Panc1 (cell line): ENCODE measurements at regions not wholly inside any gene's neighbourhood (a gene's known extent, or its start where the extent isn't known, plus 50 kb on each side); places are given as distances from the start of the nearest gene placed in this dataset.

Source experiments
- ATAC-seq: fragments of 200-7000 bp; cut with Tn5 transposase; 2 replicates; pipeline ENCODE4 v1.9.1; 2020; ENCODE audit warnings: mild to moderate bottlenecking, moderate library complexity
- BruUV-seq: library from RNA; stranded (reverse); fragments of 400-500 nt; replicated peaks from 2 replicates; lab custom pipeline; 2021; lab: Mats Ljungman, UMichigan
- CTCF ChIA-PET: fragments of 300-600 bp; sonication (Branson Sonifier 250); formaldehyde crosslinking; loops from one replicate; lab custom pipeline; 2022; ENCODE audit warnings: antibody characterized with exemption; lab: Charles Lee
- POLR2A ChIA-PET: fragments of 300-600 bp; sonication (Branson Sonifier 250); formaldehyde crosslinking; loops from one replicate; lab custom pipeline; 2022; ENCODE audit warnings: antibody characterized with exemption; lab: Charles Lee
- DNase-seq: peaks from one replicate; pipeline ENCODE4 v3.0.0-alpha.2; 2010; ENCODE audit warnings: low read depth, low spot score
- H3K27ac ChIP-seq: 2 replicates; pipeline ENCODE4 v1.5.1; 2011; ENCODE audit warnings: mild to moderate bottlenecking, low read length, inconsistent platforms
- H3K27me3 ChIP-seq: fragments of 200-500 bp; sonication (Bioruptor generic); 2 replicates; pipeline ENCODE4 v1.6.0; 2014; ENCODE audit warnings: low read length, inconsistent platforms; ENCODE audit not compliant: control insufficient read depth, insufficient read depth
- H3K36me3 ChIP-seq: fragments of 200-500 bp; sonication (Bioruptor generic); 2 replicates; pipeline ENCODE4 v1.5.1; 2014; ENCODE audit warnings: inconsistent platforms, mild to moderate bottlenecking, low read length, moderate library complexity; ENCODE audit not compliant: control insufficient read depth, insufficient read depth
- H3K4me1 ChIP-seq: 2 replicates; pipeline ENCODE4 v1.5.1; 2011; ENCODE audit warnings: inconsistent platforms, mild to moderate bottlenecking, low read length, moderate library complexity; ENCODE audit not compliant: control insufficient read depth, insufficient read depth
- H3K4me3 ChIP-seq, 2 experiments: 2 replicates each; pipeline ENCODE4 v1.5.1; 2011 to 2012; ENCODE audit warnings: low read depth in 2 of 2, low read length in 2 of 2, mild to moderate bottlenecking in 2 of 2, inconsistent platforms in 1 of 2, moderate library complexity in 1 of 2
- H3K9me3 ChIP-seq: fragments of 200-500 bp; sonication (Bioruptor generic); 2 replicates; pipeline ENCODE4 v1.5.1; 2014; ENCODE audit warnings: low read depth, mild to moderate bottlenecking, inconsistent platforms, low read length, moderate library complexity; ENCODE audit not compliant: control insufficient read depth, insufficient read depth
- POLR2AphosphoS5 ChIP-seq: IDR thresholded peaks from 2 replicates; pipeline ENCODE4 v1.6.1; 2012; ENCODE audit warnings: mild to moderate bottlenecking, low read depth, low read length, moderate library complexity
- SIN3A ChIP-seq: IDR thresholded peaks from 2 replicates; pipeline ENCODE4 v1.6.1; 2012; ENCODE audit warnings: low read depth, mild to moderate bottlenecking, low read length, moderate library complexity, borderline replicate concordance; ENCODE audit not compliant: insufficient read depth
- TCF7L2 ChIP-seq: IDR thresholded peaks from 2 replicates; pipeline ENCODE4 v1.6.1; 2011; ENCODE audit warnings: mild to moderate bottlenecking, low read depth, low read length, inconsistent platforms
- in situ Hi-C: cut with HindIII; loops from 2 replicates; pipeline ENCODE4 v1.10.0; 2016; ENCODE audit warnings: low sequenced_read_pairs, low pct_unique_long_range_greater_than_20kb
- intact Hi-C: fragments of 100-400 bp; cut with micrococcal nuclease; formaldehyde crosslinking; loops from one replicate; pipeline ENCODE4 v1.10.0; 2022; ENCODE audit not compliant: unreplicated experiment
- TF ChIP-seq, protein P1 (sequence below): fragments of 450-650 bp; IDR thresholded peaks from 2 replicates; pipeline ENCODE4 v1.5.1; 2017; ENCODE audit warnings: mild to moderate bottlenecking
- TF ChIP-seq, protein P2 (sequence below), 2 experiments: IDR thresholded peaks; 2 replicates each; pipeline ENCODE4 v1.6.1; 2011 to 2012; ENCODE audit warnings: low read depth in 2 of 2, control low read depth in 1 of 2, low read length in 1 of 2, mild to moderate bottlenecking in 1 of 2, moderate library complexity in 1 of 2; ENCODE audit not compliant: insufficient read depth in 1 of 2

DNA sequence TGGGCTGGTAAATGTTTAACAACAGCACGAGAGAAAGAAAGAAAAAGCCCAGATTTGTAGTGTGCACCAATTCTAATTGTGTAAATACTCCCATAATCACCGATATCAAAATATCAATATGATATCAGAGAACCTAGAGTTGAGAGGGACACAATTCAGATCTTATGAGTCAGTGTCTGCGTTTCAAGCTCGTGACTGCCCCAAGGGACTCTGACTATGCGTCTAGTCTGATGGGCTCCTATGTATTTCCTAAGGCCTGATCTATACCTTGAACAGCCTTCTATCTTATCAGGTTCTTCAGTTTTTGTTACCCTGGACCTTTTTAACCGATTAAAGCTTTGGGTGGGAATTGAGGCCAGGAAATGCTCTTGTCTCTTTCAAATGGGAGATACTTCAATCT lies 243.0 kb upstream of the SLC24A2 start:
- intact Hi-C loops (no loop called here), in situ Hi-C loops (no loop called here)
- DNase-seq = no peak
- POLR2A ChIA-PET = no interaction called here
- no peaks in the 10 kb centered on the region for H3K36me3 ChIP-seq
- CTCF ChIA-PET = no interaction called here
- TF ChIP-seq, protein P1, sequence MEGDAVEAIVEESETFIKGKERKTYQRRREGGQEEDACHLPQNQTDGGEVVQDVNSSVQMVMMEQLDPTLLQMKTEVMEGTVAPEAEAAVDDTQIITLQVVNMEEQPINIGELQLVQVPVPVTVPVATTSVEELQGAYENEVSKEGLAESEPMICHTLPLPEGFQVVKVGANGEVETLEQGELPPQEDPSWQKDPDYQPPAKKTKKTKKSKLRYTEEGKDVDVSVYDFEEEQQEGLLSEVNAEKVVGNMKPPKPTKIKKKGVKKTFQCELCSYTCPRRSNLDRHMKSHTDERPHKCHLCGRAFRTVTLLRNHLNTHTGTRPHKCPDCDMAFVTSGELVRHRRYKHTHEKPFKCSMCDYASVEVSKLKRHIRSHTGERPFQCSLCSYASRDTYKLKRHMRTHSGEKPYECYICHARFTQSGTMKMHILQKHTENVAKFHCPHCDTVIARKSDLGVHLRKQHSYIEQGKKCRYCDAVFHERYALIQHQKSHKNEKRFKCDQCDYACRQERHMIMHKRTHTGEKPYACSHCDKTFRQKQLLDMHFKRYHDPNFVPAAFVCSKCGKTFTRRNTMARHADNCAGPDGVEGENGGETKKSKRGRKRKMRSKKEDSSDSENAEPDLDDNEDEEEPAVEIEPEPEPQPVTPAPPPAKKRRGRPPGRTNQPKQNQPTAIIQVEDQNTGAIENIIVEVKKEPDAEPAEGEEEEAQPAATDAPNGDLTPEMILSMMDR = no peak
- TF ChIP-seq SIN3A (no peak), TCF7L2 (no peak), POLR2AphosphoS5 (no peak)
- TF ChIP-seq, protein P2, sequence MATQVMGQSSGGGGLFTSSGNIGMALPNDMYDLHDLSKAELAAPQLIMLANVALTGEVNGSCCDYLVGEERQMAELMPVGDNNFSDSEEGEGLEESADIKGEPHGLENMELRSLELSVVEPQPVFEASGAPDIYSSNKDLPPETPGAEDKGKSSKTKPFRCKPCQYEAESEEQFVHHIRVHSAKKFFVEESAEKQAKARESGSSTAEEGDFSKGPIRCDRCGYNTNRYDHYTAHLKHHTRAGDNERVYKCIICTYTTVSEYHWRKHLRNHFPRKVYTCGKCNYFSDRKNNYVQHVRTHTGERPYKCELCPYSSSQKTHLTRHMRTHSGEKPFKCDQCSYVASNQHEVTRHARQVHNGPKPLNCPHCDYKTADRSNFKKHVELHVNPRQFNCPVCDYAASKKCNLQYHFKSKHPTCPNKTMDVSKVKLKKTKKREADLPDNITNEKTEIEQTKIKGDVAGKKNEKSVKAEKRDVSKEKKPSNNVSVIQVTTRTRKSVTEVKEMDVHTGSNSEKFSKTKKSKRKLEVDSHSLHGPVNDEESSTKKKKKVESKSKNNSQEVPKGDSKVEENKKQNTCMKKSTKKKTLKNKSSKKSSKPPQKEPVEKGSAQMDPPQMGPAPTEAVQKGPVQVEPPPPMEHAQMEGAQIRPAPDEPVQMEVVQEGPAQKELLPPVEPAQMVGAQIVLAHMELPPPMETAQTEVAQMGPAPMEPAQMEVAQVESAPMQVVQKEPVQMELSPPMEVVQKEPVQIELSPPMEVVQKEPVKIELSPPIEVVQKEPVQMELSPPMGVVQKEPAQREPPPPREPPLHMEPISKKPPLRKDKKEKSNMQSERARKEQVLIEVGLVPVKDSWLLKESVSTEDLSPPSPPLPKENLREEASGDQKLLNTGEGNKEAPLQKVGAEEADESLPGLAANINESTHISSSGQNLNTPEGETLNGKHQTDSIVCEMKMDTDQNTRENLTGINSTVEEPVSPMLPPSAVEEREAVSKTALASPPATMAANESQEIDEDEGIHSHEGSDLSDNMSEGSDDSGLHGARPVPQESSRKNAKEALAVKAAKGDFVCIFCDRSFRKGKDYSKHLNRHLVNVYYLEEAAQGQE (IDR thresholded peaks at IDR 0.05; ENCODE audit: insufficient read depth in 1 of 2, low read depth in 2 of 2, low read length in 1 of 2) = no peak
- no peak overlapping the region for H3K4me3 ChIP-seq
- BruUV-seq = no TSS peak
- no peaks in the 10 kb centered on the region for H3K4me1 ChIP-seq
- no peak for ATAC-seq
- no peak overlapping the region for H3K27ac ChIP-seq
- H3K27me3 ChIP-seq = no peaks in the 10 kb centered on the region
- H3K9me3 ChIP-seq = no peaks in the 10 kb centered on the region

DNA sequence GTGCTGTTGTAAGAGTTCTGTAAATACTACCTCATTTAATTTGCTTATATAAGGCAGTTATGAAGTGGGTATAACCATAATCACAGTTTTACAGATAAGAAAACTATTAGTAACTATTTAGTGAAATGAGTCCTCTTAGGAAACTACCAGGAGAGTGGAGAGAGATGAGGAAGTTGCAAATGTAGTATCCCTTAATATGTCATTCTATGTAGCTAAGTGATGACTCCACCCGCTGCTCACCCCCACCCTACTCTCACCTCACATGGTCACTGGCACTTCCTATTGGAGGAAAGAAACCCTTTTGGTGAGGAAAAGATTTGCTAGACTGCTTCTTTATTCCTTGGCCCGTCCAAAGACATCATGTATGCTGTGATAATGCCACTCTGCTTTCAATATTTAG lies 241.8 kb upstream of the SLC24A2 start:
- in situ Hi-C loops (no loop called here), intact Hi-C loops (no loop called here)
- ChIA-PET POLR2A (no interaction called here), CTCF (no interaction called here)
- Histone ChIP-seq H3K9me3 (no peaks in the 10 kb centered on the region), H3K27me3 (no peaks in the 10 kb centered on the region), H3K4me1 (no peaks in the 10 kb centered on the region), H3K27ac (no peak overlapping the region), H3K4me3 (no peak overlapping the region), H3K36me3 (no peaks in the 10 kb centered on the region)
- no peak for ATAC-seq
- TF ChIP-seq, protein P1 = no peak
- no peak for TF ChIP-seq TCF7L2
- no peak for TF ChIP-seq SIN3A
- TF ChIP-seq, protein P2 (IDR thresholded peaks at IDR 0.05; ENCODE audit: insufficient read depth in 1 of 2, low read depth in 2 of 2, low read length in 1 of 2) = no peak
- TF ChIP-seq POLR2AphosphoS5 = no peak
- BruUV-seq = no TSS peak
- no peak for DNase-seq
